Upper lobe of left lung (tissue), 6 donors: ENCODE measurements at regions not wholly inside any gene's neighbourhood (a gene's known extent, or its start where the extent isn't known, plus 50 kb on each side); places are given as distances from the start of the nearest gene placed in this dataset.
A peak's percentile ranks its signal among the peaks of the same experiment; 100 is the strongest.
"Not testable (repeated sequence)": the region's sequence is repeated elsewhere in the genome, so short reads cannot be mapped to it uniquely, and the experiment has no call there.

Experiments used
- ATAC-seq, 2 donors: fragments of 200-7000 bp; cut with Tn5 transposase; one replicate each; pipeline ENCODE4 v1.9.1; 2022; ENCODE audit warnings: mild to moderate bottlenecking in 2 of 2, moderate library complexity in 2 of 2; ENCODE audit not compliant: low FRiP score in 2 of 2
- DNase-seq, 2 donors: peaks; one replicate each; pipeline ENCODE4 v3.0.0-alpha.2; 2019 to 2020
- H3K27ac ChIP-seq, 4 donors: fragments of 200-600 bp; sonication (generic); one replicate each; pipeline ENCODE4 v1.5.1; 2016 to 2019
- H3K27me3 ChIP-seq, 4 donors: fragments of 200-600 bp; sonication (generic); one replicate each; pipeline ENCODE4 v1.5.1; 2017 to 2019
- H3K36me3 ChIP-seq, 4 donors: fragments of 200-600 bp; sonication (generic); one replicate each; pipeline ENCODE4 v1.5.1; 2016 to 2019
- H3K4me1 ChIP-seq, 4 donors: fragments of 200-600 bp; sonication (generic); one replicate each; pipeline ENCODE4 v1.5.1; 2018 to 2019
- H3K4me3 ChIP-seq, 4 donors: fragments of 200-600 bp; sonication (generic); one replicate each; pipeline ENCODE4 v1.5.1; 2017 to 2019; ENCODE audit warnings: mild to moderate bottlenecking in 2 of 4, moderate library complexity in 1 of 4
- H3K9me3 ChIP-seq, 4 donors: fragments of 200-600 bp; sonication (generic); one replicate each; pipeline ENCODE4 v1.5.1; 2018 to 2019
- CTCF ChIP-seq, 6 experiments: fragments of 450-650 bp in 4 of 6; fragments of 200-600 bp in 2 of 6; sonication (generic) in 2 of 6; IDR thresholded peaks; one replicate each; pipeline ENCODE4 v1.5.1; 2016 to 2019; ENCODE audit warnings: antibody characterized with exemption in 6 of 6
- EP300 ChIP-seq, 4 donors: sonication (generic); formaldehyde crosslinking; IDR thresholded peaks; one replicate each; pipeline ENCODE4 v1.5.1; 2017; ENCODE audit warnings: antibody characterized with exemption in 4 of 4, control low read depth in 2 of 4
- POLR2A ChIP-seq, 4 donors: fragments of 450-650 bp; IDR thresholded peaks; one replicate each; pipeline ENCODE4 v1.5.1; 2016 to 2017; ENCODE audit warnings: antibody characterized with exemption in 4 of 4, mild to moderate bottlenecking in 2 of 4
- POLR2AphosphoS5 ChIP-seq, 2 donors: sonication (generic); formaldehyde crosslinking; IDR thresholded peaks; one replicate each; pipeline ENCODE4 v1.5.1; 2017; ENCODE audit warnings: antibody characterized with exemption in 2 of 2
- WGBS, 2 donors: methylation state at CpG; one replicate each; pipeline ENCODE4 v1.1.5; 2017 to 2018; 5-methylcytosine and 5-hydroxymethylcytosine counted together
- donor health status: DM: no; HTN: no; CAD: no; lungs with moderate emphysema.
- donor health status: DM: no; HTN: yes; CAD: no; lungs with severe emphysema.

DNA sequence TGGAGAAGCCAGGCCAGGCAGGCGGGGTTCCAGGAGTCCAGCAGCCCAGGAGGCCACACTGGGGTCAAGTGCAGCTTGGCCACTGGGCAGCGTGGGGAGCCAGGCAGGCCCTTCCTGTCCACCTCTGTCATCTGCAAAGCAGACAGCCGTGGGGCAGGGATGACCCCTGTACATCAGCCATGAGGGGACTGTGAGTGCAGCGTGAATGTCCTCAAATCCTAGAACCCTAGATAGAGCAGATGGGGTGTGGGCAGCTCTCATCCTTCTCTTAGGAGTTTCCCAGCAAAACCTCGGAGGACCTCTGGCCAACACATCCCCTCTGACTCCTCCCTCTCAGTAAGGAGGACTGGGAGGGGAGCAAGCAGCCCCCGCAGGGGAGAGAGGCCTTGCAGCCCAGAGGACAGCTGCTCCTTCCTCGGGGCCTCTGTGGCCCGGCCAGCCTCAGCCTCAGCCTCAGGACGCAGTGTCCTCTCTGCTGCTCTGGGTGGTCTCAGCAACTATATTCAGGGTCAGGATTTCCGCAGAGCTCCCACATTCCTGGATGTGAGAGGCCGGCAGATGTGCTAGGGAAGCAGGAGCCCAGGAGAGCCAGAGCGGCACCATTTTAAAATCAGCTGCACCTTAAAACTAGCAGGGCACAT is 820.5 kb downstream of the BRD1 start:
- no peaks in the 10 kb centered on the region for H3K4me1 ChIP-seq
- WGBS, 2 donors: 59 to 74% methylated on average over 6 to 10 of the region's 12 CpGs
- DNase-seq: peak in 1 of 2 donors; percentile 15

DNA sequence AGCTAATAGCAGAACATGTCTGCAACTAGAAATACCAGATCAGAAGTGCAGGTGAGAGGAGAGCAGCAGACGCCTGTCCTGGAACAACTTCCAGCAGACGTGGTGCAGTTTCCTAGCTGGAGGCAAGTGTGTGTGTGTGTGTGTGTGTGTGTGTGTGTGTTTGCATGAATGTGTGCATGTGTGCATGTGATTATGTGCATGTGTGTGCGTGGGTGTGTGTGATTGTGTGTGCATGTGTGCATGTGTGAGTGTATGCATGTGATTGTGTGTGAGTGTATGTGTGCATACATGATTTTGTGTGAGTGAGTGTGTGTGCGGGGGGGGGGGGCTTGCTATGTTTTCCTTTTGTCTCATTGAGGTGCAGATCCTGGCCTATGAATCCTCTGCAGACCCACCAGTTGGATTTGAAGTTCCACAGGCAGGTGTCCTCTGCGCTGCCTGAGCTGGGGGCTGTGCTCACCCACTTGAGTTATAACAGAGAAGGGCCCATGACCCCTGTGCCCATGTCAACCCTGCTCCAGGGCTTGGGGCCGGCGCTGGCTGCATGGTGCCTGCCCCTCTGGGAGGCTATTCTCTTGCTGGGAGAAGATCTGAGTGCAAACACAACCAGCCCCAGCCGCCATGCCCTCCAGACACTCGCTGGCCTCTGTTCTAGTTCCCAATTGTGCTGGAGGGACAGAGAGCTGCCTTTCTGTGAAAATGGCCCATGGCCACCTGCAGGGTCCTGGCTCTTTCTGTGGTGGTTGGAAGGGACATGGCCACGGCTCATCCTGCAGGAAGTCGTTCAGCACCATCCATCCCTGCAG is 821.3 kb downstream of the BRD1 start:
- Histone ChIP-seq H3K27me3 (no peaks in the 10 kb centered on the region), H3K36me3 (no peaks in the 10 kb centered on the region), H3K4me1 (no peaks in the 10 kb centered on the region), H3K9me3 (no peaks in the 10 kb centered on the region), H3K4me3 (no peak overlapping the region), H3K27ac (no peak overlapping the region)
- no peak for ATAC-seq
- 77 to 89% methylated on average over 8 to 11 of the region's 11 CpGs for WGBS, 2 donors
- no peak for DNase-seq
- TF ChIP-seq POLR2AphosphoS5 (IDR thresholded peaks at IDR 0.05): no peak
- no peak for TF ChIP-seq EP300 (IDR thresholded peaks at IDR 0.05)
- no peak for TF ChIP-seq POLR2A (IDR thresholded peaks at IDR 0.05)
- TF ChIP-seq CTCF (IDR thresholded peaks at IDR 0.05): no peak

More for the DNA sequence above, 820.5 kb downstream of the BRD1 start:
- no peaks in the 10 kb centered on the region for H3K9me3 ChIP-seq
- no peak overlapping the region for H3K27ac ChIP-seq
- no peaks in the 10 kb centered on the region for H3K27me3 ChIP-seq
- ATAC-seq: no peak
- no peaks in the 10 kb centered on the region for H3K36me3 ChIP-seq
- TF ChIP-seq EP300 (IDR thresholded peaks at IDR 0.05): no peak
- TF ChIP-seq POLR2AphosphoS5 (IDR thresholded peaks at IDR 0.05): no peak
- TF ChIP-seq CTCF (IDR thresholded peaks at IDR 0.05): no peak
- no peak for TF ChIP-seq POLR2A (IDR thresholded peaks at IDR 0.05)
- no peak overlapping the region for H3K4me3 ChIP-seq

DNA sequence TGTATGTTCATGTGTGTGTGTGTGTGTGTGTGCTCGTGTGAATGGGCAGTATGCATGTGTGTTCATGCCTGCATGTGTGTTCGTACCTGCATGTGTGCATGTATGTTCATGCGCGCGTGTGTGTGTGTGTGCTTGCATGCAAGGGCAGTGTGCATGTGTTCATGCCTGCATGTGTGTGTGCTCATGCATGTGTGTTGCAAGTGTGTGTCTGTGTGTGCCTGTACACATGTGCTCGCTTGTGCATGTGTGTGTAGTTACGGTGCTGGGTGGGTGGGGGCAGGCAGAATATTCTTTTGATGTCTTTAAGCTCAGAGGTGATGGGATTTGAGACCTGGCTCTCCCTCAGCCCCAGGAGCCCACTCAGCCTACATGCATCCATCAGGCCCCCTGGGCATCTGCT is 822.1 kb downstream of the BRD1 start:
- Histone ChIP-seq H3K4me1 (no peaks in the 10 kb centered on the region), H3K4me3 (no peak overlapping the region), H3K27me3 (no peaks in the 10 kb centered on the region), H3K36me3 (no peaks in the 10 kb centered on the region), H3K9me3 (no peaks in the 10 kb centered on the region), H3K27ac (no peak overlapping the region)
- TF ChIP-seq POLR2A (IDR thresholded peaks at IDR 0.05) (no peak), CTCF (IDR thresholded peaks at IDR 0.05) (no peak), POLR2AphosphoS5 (IDR thresholded peaks at IDR 0.05) (no peak), EP300 (IDR thresholded peaks at IDR 0.05) (no peak)
- DNase-seq (no peak), ATAC-seq (no peak)
- WGBS, 2 donors: 71 to 83% methylated on average over 4 to 7 of the region's 7 CpGs

DNA sequence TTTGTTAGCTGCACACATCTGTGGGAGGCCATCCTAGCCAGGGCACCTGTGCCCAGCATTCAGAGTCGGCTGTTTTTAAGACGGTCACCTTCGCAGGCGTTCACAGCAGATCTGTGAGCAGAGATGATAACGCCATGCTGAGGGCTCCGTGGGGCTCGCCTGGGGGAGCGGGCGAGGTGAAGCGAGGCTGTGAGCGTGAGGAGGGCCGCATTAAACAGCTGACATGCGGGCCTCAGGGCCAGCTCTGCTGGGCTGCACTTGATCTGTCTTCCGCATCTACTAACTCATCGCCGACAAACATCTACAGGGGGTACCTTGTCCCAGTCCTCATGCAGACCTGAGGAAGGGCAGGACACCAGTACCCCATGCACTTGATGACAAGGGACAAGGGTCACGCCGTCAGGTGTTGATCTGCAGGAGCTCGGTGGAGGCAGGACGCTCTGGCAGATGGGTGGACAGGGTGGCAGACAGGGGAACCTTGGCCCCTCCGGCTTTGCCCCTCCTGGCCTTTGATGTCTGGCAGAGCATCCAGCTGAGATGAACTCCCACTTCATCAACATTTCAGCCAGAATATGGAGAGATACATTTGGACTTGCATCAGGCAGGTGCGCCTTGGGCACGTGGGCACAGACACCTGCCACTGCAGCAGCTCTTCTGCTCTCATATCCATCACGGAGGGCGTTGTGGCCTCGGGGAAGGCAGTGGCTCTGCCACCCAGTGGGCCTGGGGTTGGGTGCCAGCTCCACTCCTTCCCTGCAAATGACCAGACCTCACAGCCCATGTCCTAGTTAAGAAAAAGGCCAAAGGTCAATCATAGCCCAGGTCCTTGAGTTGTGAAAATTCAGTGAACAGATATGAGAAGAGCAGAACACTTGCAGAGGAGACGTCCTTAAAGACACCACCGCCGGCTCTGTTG is 822.9 kb downstream of the BRD1 start:
- no peaks in the 10 kb centered on the region for H3K9me3 ChIP-seq
- no peaks in the 10 kb centered on the region for H3K27me3 ChIP-seq
- no peaks in the 10 kb centered on the region for H3K4me1 ChIP-seq
- no peak for TF ChIP-seq POLR2A (IDR thresholded peaks at IDR 0.05)
- no peak for TF ChIP-seq CTCF (IDR thresholded peaks at IDR 0.05)
- TF ChIP-seq POLR2AphosphoS5 (IDR thresholded peaks at IDR 0.05): no peak
- no peak for TF ChIP-seq EP300 (IDR thresholded peaks at IDR 0.05)
- no peak for DNase-seq
- H3K27ac ChIP-seq: no peak overlapping the region
- WGBS, 2 donors: 89 to 95% methylated on average over 18 to 29 of the region's 29 CpGs
- no peak overlapping the region for H3K4me3 ChIP-seq
- no peaks in the 10 kb centered on the region for H3K36me3 ChIP-seq
- peak in 1 of 2 donors; percentile 38 for ATAC-seq

- H3K36me3 ChIP-seq, H3K4me3 ChIP-seq, ATAC-seq, H3K27me3 ChIP-seq, H3K4me1 ChIP-seq, H3K9me3 ChIP-seq, H3K27ac ChIP-seq, DNase-seq: not testable (repeated sequence)
- 94 to 97% methylated on average over 14 of the region's 14 CpGs for WGBS, 2 donors
Measured at GRCh38 chr22:48997605-48998004, 830.1 kb downstream of the BRD1 start.
